IPS-18a (cell line): ENCODE measurements at regions not wholly inside any gene's neighbourhood (a gene's known extent, or its start where the extent isn't known, plus 50 kb on each side); places are given as distances from the start of the nearest gene placed in this dataset.

Experiments used
- H3K27ac ChIP-seq: one replicate; pipeline ENCODE4 v1.5.1; 2013; ENCODE audit warnings: low read length
- H3K27me3 ChIP-seq: one replicate; pipeline ENCODE4 v1.6.1; 2013; ENCODE audit warnings: mild to moderate bottlenecking, low read length; ENCODE audit not compliant: control insufficient read depth, insufficient read depth
- H3K36me3 ChIP-seq: one replicate; pipeline ENCODE4 v1.6.1; 2013; ENCODE audit warnings: low read depth, low read length; ENCODE audit not compliant: control insufficient read depth
- H3K4me1 ChIP-seq: one replicate; pipeline ENCODE4 v1.6.1; 2013; ENCODE audit warnings: low read depth, low read length; ENCODE audit not compliant: control insufficient read depth
- H3K4me3 ChIP-seq: one replicate; pipeline ENCODE4 v1.5.1; 2013; ENCODE audit warnings: low read length
- H3K9ac ChIP-seq: one replicate; pipeline ENCODE4 v1.6.1; 2013; ENCODE audit warnings: mild to moderate bottlenecking, low read length, moderate library complexity
- H3K9me3 ChIP-seq: one replicate; pipeline ENCODE4 v1.6.1; 2013; ENCODE audit warnings: low read depth, low read length; ENCODE audit not compliant: control insufficient read depth

DNA sequence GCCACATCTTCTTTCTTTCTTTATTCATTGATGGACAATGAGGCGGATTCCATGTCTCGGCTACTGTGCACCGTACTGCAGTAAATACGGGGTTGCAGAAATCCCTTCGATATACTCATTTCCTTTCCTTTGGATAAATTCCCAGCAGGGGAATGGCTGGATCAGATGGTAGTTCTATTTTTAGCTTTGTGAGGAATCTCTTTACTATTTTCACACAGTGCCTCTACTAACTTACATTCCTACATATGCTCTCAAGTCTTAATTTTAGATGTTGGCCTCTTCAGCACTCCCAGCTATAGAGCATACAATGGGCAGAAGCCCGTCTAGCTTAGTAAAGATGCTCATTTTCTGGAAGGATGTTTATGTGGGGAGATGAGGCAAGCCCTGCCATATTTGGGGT is 317.4 kb downstream of the ASMT start:
- no peaks in the 10 kb centered on the region for H3K27me3 ChIP-seq
- H3K27ac ChIP-seq, result no peak overlapping the region
- H3K4me1 ChIP-seq, result peaks cover 4% of the 10 kb centered on the region
- H3K4me3 ChIP-seq, result no peak overlapping the region
- H3K36me3 ChIP-seq, result no peaks in the 10 kb centered on the region
- H3K9ac ChIP-seq, result no peak overlapping the region
- no peaks in the 10 kb centered on the region for H3K9me3 ChIP-seq

- Histone ChIP-seq H3K9ac (no peak overlapping the region), H3K4me3 (no peak overlapping the region)
Observed at GRCh38 chrX:1933964-1934363, 319.1 kb downstream of the ASMT start.

DNA sequence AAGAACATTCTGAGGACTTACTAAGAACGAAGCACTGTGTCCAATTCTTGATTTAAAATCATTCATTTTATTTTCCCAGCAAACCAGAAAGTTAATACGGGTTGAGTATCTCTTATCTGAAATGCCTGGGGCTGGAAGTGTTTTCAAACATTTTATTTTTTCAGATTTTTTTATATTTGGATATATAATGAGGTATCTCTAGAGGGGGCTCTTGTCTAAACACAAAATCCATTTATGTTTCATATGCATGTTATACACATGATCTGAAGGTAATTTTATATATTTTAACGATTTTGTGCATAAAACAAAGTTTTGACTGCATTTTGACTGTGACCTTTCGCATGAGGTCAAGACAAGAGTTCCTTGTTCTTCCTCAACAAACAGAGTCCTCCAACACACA is 320.9 kb downstream of the ASMT start:
- Histone ChIP-seq H3K9ac (no peak overlapping the region), H3K9me3 (no peaks in the 10 kb centered on the region), H3K36me3 (no peaks in the 10 kb centered on the region), H3K4me3 (no peak overlapping the region), H3K27ac (no peak overlapping the region), H3K4me1 (peaks cover 4% of the 10 kb centered on the region), H3K27me3 (no peaks in the 10 kb centered on the region)

More at GRCh38 chrX:1933964-1934363, 319.1 kb downstream of the ASMT start:
- Histone ChIP-seq H3K36me3 (no peaks in the 10 kb centered on the region), H3K9me3 (no peaks in the 10 kb centered on the region), H3K27me3 (no peaks in the 10 kb centered on the region), H3K27ac (no peak overlapping the region), H3K4me1 (peaks cover 4% of the 10 kb centered on the region)

GRCh38 chrX:1938190-1938589 is 323.3 kb downstream of the ASMT start:
- H3K9ac ChIP-seq, result no peak overlapping the region
- H3K4me3 ChIP-seq, result no peak overlapping the region
- peaks cover 4% of the 10 kb centered on the region for H3K4me1 ChIP-seq
- H3K27ac ChIP-seq, result no peak overlapping the region
- no peaks in the 10 kb centered on the region for H3K36me3 ChIP-seq
- H3K27me3 ChIP-seq, result no peaks in the 10 kb centered on the region
- H3K9me3 ChIP-seq, result no peaks in the 10 kb centered on the region

DNA sequence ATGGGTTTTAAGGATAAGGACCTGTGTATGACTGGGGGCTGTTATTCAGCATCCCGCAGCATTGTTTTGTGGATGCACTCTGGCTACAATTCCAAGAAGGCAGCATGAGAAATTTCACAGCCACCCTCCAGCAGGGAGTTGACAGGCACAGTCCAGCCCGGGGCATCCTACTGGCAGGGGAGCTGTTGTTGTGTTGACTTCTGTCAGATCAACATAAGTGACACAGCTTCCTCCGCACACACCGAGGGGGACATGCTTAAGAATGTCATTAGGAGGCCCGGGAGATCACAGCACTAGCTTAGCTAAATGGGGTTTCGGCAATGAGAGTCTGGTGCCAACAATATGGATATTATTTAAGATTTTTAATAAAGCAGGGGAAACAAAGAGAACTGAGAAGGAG is 326.5 kb downstream of the ASMT start:
- no peaks in the 10 kb centered on the region for H3K36me3 ChIP-seq
- H3K9me3 ChIP-seq, result no peaks in the 10 kb centered on the region
- no peak overlapping the region for H3K27ac ChIP-seq
- H3K9ac ChIP-seq, result no peak overlapping the region
- H3K27me3 ChIP-seq, result no peaks in the 10 kb centered on the region
- H3K4me1 ChIP-seq, result no peaks in the 10 kb centered on the region
- H3K4me3 ChIP-seq, result no peak overlapping the region

DNA sequence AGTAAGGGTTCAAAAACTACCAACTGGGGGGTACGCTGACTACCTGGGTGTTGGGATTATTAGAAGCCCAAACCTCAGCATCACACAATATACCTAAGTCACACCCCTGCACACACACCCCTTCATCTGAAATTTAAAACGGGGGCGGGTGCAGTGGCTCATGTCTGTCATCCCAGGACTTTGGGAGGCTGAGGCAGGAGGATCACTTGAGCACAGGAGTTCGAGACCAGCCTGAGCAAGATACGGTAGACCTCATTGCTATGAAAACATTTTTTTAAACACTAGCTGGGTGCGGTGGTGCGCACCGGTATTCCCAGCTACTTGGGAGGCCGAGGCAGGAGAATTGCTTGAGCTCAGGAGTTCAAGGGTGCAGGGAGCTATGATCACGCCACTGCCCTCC is 331.0 kb downstream of the ASMT start:
- Histone ChIP-seq H3K36me3 (no peaks in the 10 kb centered on the region), H3K4me3 (no peak overlapping the region)

DNA sequence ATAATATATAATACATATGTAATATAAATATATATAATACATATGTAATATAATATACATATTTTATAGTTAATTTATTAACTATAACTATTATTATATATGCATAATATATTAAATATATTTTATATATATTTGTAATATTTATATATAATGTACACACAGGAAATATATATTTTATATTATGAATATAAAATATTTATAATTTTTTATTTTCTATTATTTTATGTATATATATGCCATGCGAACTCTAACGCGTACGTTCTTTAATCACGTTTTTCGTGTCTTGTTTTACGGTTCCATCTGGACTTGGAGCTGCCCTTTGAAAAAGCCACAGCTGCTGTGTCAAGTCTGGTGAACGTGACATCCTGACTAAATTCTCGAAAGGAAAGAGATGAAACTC is 332.1 kb downstream of the ASMT start:
- Histone ChIP-seq H3K9me3 (no peaks in the 10 kb centered on the region), H3K36me3 (no peaks in the 10 kb centered on the region), H3K4me3 (no peak overlapping the region), H3K27ac (no peak overlapping the region), H3K27me3 (no peaks in the 10 kb centered on the region), H3K9ac (no peak overlapping the region), H3K4me1 (no peaks in the 10 kb centered on the region)

More for the DNA sequence above, 331.0 kb downstream of the ASMT start:
- H3K4me1 ChIP-seq, result no peaks in the 10 kb centered on the region
- no peak overlapping the region for H3K9ac ChIP-seq
- H3K9me3 ChIP-seq, result no peaks in the 10 kb centered on the region
- H3K27me3 ChIP-seq, result no peaks in the 10 kb centered on the region
- H3K27ac ChIP-seq, result no peak overlapping the region
